ENCODE measurements at regions not wholly inside any gene's neighbourhood (a gene's known extent, or its start where the extent isn't known, plus 50 kb on each side); places are given as distances from the start of the nearest gene placed in this dataset.

DNA sequence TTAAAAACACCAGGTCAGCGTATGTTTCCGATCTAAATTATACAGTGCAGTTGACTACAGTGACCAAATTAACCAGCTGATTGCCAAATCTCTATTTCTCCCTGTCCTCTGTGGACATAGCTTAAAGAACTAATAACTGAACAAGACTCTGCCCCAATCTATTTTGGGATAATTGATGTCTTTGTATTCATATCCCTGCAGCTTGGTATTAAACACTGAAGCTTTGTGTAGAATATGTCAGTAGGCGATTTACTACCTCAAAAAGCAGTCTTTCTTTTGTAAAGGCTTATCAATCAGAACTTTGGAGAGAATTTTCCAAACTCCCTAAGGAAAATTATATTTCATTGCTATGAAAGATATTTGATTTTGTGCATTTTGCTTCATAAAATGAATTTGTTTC lies 258.2 kb downstream of the SOX2 start:
- WGBS, 2 experiments (ENCODE audit: insufficient coverage in 2 of 2), result no CpG with 5 or more reads among the region's 3 CpGs
- no peaks in the 10 kb centered on the region for H3K4me1 ChIP-seq (ENCODE audit: control insufficient read depth, insufficient read depth, low read length, poor library complexity, severe bottlenecking)
- no peak overlapping the region for H3K27ac ChIP-seq (ENCODE audit: low read depth, low read length, severe bottlenecking)
- H3K4me3 ChIP-seq (ENCODE audit: extremely low read depth, insufficient read depth, low read length, poor library complexity, severe bottlenecking), result no peak overlapping the region
- no peaks in the 10 kb centered on the region for H3K36me3 ChIP-seq (ENCODE audit: control insufficient read depth, insufficient read depth, low read length)
- no peaks in the 10 kb centered on the region for H3K9me3 ChIP-seq (ENCODE audit: control insufficient read depth, low read length)

DNA sequence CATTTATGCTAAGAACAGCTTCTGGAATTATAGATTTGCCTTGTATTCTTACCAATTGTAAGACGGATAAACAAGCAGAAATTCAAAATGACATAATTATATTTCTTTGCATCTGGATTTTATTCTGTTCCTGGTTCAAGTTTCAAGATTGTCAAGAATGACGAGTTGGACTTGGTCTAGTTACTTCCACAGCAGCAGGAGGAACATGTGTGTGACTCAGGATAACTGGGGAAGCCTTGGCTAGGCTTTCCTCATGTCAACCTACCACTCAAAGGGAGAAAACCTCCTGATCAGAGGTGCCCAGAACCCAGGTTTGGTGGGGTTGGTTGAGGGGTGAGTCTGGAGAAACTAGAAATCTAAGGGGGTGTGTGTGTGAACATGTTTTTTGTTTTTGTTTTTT lies 259.7 kb downstream of the SOX2 start:
- 100% methylated on average over 1 of the region's 2 CpGs; no CpG with 5 or more reads in 1 of the 2 experiments for WGBS, 2 experiments (ENCODE audit: insufficient coverage in 2 of 2)
- no peak overlapping the region for H3K4me3 ChIP-seq (ENCODE audit: extremely low read depth, insufficient read depth, low read length, poor library complexity, severe bottlenecking)
- no peaks in the 10 kb centered on the region for H3K9me3 ChIP-seq (ENCODE audit: control insufficient read depth, low read length)
- no peak overlapping the region for H3K27ac ChIP-seq (ENCODE audit: low read depth, low read length, severe bottlenecking)
- H3K4me1 ChIP-seq (ENCODE audit: control insufficient read depth, insufficient read depth, low read length, poor library complexity, severe bottlenecking), result no peaks in the 10 kb centered on the region
- no peaks in the 10 kb centered on the region for H3K36me3 ChIP-seq (ENCODE audit: control insufficient read depth, insufficient read depth, low read length)

DNA sequence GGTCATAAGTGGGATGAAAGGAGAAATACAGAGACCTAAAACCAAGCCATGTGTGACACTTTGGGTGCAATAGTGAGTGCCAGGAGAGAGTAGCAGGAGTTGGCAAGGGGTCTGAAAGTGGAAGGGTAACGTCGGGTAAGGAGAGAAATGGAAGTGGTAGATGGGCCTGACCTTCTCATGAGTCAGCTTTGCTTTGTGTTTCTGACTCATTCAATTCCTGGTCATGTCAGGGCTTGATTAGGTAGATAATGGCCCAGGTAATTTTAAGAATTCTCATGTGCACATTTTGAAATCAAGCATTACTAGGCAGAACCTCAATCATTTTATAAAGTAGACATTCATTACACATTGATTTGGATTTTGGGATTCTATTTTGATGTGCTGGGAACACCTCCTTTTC lies 262.5 kb downstream of the SOX2 start:
- no peak overlapping the region for H3K27ac ChIP-seq (ENCODE audit: low read depth, low read length, severe bottlenecking)
- no peaks in the 10 kb centered on the region for H3K9me3 ChIP-seq (ENCODE audit: control insufficient read depth, low read length)
- H3K4me3 ChIP-seq (ENCODE audit: extremely low read depth, insufficient read depth, low read length, poor library complexity, severe bottlenecking), result no peak overlapping the region
- 100% methylated on average over 2 of the region's 2 CpGs; no CpG with 5 or more reads in 1 of the 2 experiments for WGBS, 2 experiments (ENCODE audit: insufficient coverage in 2 of 2)
- no peaks in the 10 kb centered on the region for H3K36me3 ChIP-seq (ENCODE audit: control insufficient read depth, insufficient read depth, low read length)
- no peaks in the 10 kb centered on the region for H3K4me1 ChIP-seq (ENCODE audit: control insufficient read depth, insufficient read depth, low read length, poor library complexity, severe bottlenecking)

DNA sequence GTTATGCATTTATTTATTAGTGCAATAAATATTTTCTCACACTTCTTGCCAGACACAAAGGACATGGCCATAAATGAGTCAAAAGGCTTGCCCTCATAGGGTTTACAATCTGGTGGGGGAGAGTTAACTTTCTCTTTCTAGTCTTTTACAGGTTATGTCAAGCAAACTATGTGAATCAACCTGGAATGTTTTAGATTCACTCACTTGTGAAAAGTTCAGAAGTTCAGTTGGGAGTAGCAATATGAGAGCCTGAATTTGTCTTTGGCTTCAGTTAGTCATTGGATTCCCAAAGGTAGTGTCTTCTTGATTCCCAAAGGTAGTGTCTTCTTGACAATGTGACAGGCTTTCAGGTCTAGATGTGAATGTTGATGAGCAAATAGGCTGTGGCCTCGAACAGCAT lies 264.8 kb downstream of the SOX2 start:
- Histone ChIP-seq H3K4me3 (ENCODE audit: extremely low read depth, insufficient read depth, low read length, poor library complexity, severe bottlenecking) (no peak overlapping the region), H3K27ac (ENCODE audit: low read depth, low read length, severe bottlenecking) (no peak overlapping the region), H3K9me3 (ENCODE audit: control insufficient read depth, low read length) (no peaks in the 10 kb centered on the region), H3K36me3 (ENCODE audit: control insufficient read depth, insufficient read depth, low read length) (no peaks in the 10 kb centered on the region), H3K4me1 (ENCODE audit: control insufficient read depth, insufficient read depth, low read length, poor library complexity, severe bottlenecking) (no peaks in the 10 kb centered on the region)
- WGBS, 2 experiments (ENCODE audit: insufficient coverage in 2 of 2), result no CpG with 5 or more reads among the region's 1 CpG

DNA sequence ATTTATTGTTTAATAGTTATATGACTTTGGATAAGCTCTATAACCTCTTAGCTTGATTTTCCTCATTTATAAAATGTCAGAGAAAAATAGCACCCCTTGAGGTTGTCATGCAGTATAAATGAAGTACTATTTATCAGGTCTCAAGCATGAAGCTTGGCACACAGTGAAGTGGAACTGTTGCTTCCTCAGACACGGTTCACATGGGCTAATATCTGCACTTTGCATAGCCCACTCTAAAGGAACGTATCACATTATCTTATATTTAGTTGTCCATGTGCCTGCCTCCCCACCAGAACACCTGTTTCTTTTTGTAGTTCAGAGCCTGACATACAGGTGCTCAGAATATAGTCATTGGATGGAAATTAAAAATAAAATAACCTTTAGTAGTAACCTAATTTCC lies 273.7 kb downstream of the SOX2 start:
- Histone ChIP-seq H3K9me3 (ENCODE audit: control insufficient read depth, low read length) (no peaks in the 10 kb centered on the region), H3K4me1 (ENCODE audit: control insufficient read depth, insufficient read depth, low read length, poor library complexity, severe bottlenecking) (no peaks in the 10 kb centered on the region), H3K36me3 (ENCODE audit: control insufficient read depth, insufficient read depth, low read length) (no peaks in the 10 kb centered on the region), H3K4me3 (ENCODE audit: extremely low read depth, insufficient read depth, low read length, poor library complexity, severe bottlenecking) (no peak overlapping the region), H3K27ac (ENCODE audit: low read depth, low read length, severe bottlenecking) (no peak overlapping the region)
- 80% methylated on average over 1 of the region's 2 CpGs; no CpG with 5 or more reads in 1 of the 2 experiments for WGBS, 2 experiments (ENCODE audit: insufficient coverage in 2 of 2)

DNA sequence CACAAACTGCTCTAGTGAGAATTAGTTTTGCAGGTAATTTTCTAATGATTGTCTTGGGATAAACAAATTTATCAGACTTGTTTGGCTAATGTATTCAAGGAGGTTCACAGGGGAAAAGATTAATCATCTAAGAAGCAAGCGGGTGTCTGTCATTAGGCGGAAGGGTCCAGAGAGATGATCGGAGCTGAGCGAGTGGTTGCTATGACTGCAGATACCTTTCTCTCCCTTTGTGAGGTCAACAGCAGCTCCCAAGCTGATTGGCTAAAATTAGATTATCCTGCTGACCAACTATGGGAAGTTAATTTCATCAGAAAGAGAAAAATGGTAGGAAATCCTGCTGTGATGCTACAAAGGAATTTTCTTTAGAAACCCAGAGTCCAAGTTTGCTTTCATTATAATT lies 276.0 kb downstream of the SOX2 start:
- WGBS, 2 experiments (ENCODE audit: insufficient coverage in 2 of 2), result 83 to 85% methylated on average over 4 of the region's 4 CpGs

DNA sequence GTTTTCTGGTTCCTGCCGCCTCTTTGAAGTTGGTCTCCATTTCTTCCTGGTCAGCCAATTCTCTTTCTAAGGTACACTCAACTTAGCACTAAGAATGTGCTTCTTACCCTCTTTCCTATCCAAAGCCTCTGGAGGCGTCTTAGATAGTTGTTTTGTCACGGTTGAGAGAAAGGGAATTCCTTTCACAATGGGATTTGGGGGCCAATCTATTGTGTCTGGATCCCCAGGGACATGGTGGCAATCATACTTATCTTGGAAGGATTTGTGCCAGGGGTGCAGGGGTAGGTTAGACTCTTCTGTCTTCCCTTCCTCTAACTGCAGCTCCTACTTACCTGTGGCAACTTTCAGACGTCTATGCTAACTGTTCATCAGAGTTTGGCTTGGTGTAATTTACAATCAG lies 287.1 kb downstream of the SOX2 start:
- WGBS, 2 experiments (ENCODE audit: insufficient coverage in 2 of 2), result 83 to 90% methylated on average over 1 to 2 of the region's 4 CpGs
- H3K4me1 ChIP-seq (ENCODE audit: control insufficient read depth, insufficient read depth, low read length, poor library complexity, severe bottlenecking), result no peaks in the 10 kb centered on the region
- no peaks in the 10 kb centered on the region for H3K36me3 ChIP-seq (ENCODE audit: control insufficient read depth, insufficient read depth, low read length)
- no peaks in the 10 kb centered on the region for H3K9me3 ChIP-seq (ENCODE audit: control insufficient read depth, low read length)
- no peak overlapping the region for H3K4me3 ChIP-seq (ENCODE audit: extremely low read depth, insufficient read depth, low read length, poor library complexity, severe bottlenecking)
- H3K27ac ChIP-seq (ENCODE audit: low read depth, low read length, severe bottlenecking), result no peak overlapping the region

More for the DNA sequence above, 276.0 kb downstream of the SOX2 start:
- no peak overlapping the region for H3K27ac ChIP-seq (ENCODE audit: low read depth, low read length, severe bottlenecking)
- no peak overlapping the region for H3K4me3 ChIP-seq (ENCODE audit: extremely low read depth, insufficient read depth, low read length, poor library complexity, severe bottlenecking)
- H3K9me3 ChIP-seq (ENCODE audit: control insufficient read depth, low read length), result no peaks in the 10 kb centered on the region
- H3K4me1 ChIP-seq (ENCODE audit: control insufficient read depth, insufficient read depth, low read length, poor library complexity, severe bottlenecking), result no peaks in the 10 kb centered on the region
- H3K36me3 ChIP-seq (ENCODE audit: control insufficient read depth, insufficient read depth, low read length), result no peaks in the 10 kb centered on the region

DNA sequence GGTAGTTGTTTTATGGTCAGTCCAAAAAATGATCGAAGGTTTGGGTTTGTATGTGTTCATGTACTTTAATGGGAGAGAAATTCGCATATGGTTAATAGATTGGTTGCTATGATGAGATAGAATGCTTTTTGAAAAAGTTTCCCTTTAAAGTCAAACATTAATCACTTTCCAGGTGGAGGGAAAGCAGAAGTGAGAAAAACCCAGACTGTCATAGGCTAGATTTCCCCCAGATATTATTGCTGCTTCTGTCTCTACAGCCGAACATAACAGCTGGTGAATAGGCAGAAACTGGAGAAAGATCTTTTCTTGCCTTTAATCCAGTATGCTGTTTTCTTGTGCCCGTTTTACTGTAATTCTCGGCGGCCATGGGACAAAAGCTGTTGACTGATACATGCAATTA lies 287.6 kb downstream of the SOX2 start:
- H3K36me3 ChIP-seq (ENCODE audit: control insufficient read depth, insufficient read depth, low read length), result no peaks in the 10 kb centered on the region
- no peaks in the 10 kb centered on the region for H3K9me3 ChIP-seq (ENCODE audit: control insufficient read depth, low read length)
- H3K4me3 ChIP-seq (ENCODE audit: extremely low read depth, insufficient read depth, low read length, poor library complexity, severe bottlenecking), result no peak overlapping the region
- 71 to 78% methylated on average over 1 to 2 of the region's 6 CpGs for WGBS, 2 experiments (ENCODE audit: insufficient coverage in 2 of 2)
- H3K4me1 ChIP-seq (ENCODE audit: control insufficient read depth, insufficient read depth, low read length, poor library complexity, severe bottlenecking), result no peaks in the 10 kb centered on the region
- H3K27ac ChIP-seq (ENCODE audit: low read depth, low read length, severe bottlenecking), result no peak overlapping the region

DNA sequence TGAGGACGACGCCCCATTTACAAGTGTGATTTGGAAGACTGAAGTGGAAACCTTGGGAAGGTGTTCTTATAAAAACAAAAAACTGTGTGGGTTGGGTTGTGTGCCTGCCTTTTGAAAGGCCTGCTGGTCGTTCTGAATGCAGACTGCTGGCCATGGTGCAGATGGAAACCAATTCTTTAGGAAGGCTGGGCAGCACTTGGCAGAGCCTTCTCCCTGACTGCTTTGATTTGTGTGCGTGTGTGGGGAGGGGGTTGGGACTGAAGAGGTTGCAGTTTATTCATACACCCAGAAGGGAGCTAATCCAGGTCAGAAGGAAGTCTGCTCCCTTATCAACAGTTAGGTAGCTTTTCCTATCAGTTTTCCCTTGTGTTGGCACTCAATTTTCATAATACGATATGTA lies 288.7 kb downstream of the SOX2 start:
- Histone ChIP-seq H3K36me3 (ENCODE audit: control insufficient read depth, insufficient read depth, low read length) (no peaks in the 10 kb centered on the region), H3K27ac (ENCODE audit: low read depth, low read length, severe bottlenecking) (no peak overlapping the region), H3K9me3 (ENCODE audit: control insufficient read depth, low read length) (no peaks in the 10 kb centered on the region), H3K4me1 (ENCODE audit: control insufficient read depth, insufficient read depth, low read length, poor library complexity, severe bottlenecking) (no peaks in the 10 kb centered on the region), H3K4me3 (ENCODE audit: extremely low read depth, insufficient read depth, low read length, poor library complexity, severe bottlenecking) (no peak overlapping the region)
- WGBS, 2 experiments (ENCODE audit: insufficient coverage in 2 of 2), result 17 to 52% methylated on average over 1 to 3 of the region's 5 CpGs

DNA sequence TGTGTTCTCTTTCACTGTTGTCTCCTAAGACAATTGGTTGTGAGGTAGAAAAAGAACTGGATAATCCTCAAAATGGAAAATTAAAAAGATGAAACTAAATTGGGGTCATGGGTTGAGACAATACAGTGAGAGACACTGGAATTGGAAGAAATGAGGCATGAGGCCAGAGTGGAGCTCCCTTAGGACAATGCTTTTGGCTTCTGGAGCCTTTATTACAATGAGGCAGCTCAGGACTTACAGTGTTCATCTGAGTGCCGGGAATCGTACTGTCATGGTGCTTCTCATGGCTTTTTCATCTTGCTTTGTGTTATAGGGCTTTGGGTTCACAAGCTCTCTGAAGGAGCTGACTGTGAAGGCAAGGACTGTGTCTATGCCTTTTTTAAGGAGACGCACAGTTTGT lies 293.5 kb downstream of the SOX2 start:
- no peaks in the 10 kb centered on the region for H3K4me1 ChIP-seq (ENCODE audit: control insufficient read depth, insufficient read depth, low read length, poor library complexity, severe bottlenecking)
- no peak overlapping the region for H3K4me3 ChIP-seq (ENCODE audit: extremely low read depth, insufficient read depth, low read length, poor library complexity, severe bottlenecking)
- no peaks in the 10 kb centered on the region for H3K9me3 ChIP-seq (ENCODE audit: control insufficient read depth, low read length)
- H3K36me3 ChIP-seq (ENCODE audit: control insufficient read depth, insufficient read depth, low read length), result no peaks in the 10 kb centered on the region
- WGBS, 2 experiments (ENCODE audit: insufficient coverage in 2 of 2), result 100% methylated on average over 3 of the region's 3 CpGs
- H3K27ac ChIP-seq (ENCODE audit: low read depth, low read length, severe bottlenecking), result no peak overlapping the region

DNA sequence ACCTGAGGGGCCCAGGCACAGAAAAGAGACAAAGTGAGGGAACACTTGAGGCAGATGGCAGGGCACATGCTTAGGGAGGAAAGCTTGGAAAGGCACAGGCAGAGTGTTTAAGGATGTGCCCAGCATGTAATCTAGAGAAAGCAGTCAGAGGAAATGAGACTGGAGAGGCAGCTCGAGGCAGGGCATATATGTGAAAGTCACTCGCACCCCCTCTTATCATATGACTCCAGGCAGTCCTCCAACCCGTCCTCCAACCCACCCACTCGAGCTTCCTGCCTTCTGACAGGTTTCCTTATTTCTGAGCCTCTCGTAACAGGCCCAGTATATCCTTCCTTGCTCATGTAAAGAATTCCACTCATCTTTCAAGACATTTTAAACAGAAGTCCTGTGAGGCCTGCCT lies 294.0 kb downstream of the SOX2 start:
- peak overlapping the region; percentile 60 for H3K27ac ChIP-seq (ENCODE audit: low read depth, low read length, severe bottlenecking)
- no peaks in the 10 kb centered on the region for H3K4me1 ChIP-seq (ENCODE audit: control insufficient read depth, insufficient read depth, low read length, poor library complexity, severe bottlenecking)
- no peak overlapping the region for H3K4me3 ChIP-seq (ENCODE audit: extremely low read depth, insufficient read depth, low read length, poor library complexity, severe bottlenecking)
- no peaks in the 10 kb centered on the region for H3K9me3 ChIP-seq (ENCODE audit: control insufficient read depth, low read length)
- no peaks in the 10 kb centered on the region for H3K36me3 ChIP-seq (ENCODE audit: control insufficient read depth, insufficient read depth, low read length)
- WGBS, 2 experiments (ENCODE audit: insufficient coverage in 2 of 2), result 65% methylated on average over 3 of the region's 5 CpGs; no CpG with 5 or more reads in 1 of the 2 experiments

Measured in mesodermal cell (in vitro differentiated cells).